ENCODE measurements at regions not wholly inside any gene's neighbourhood (a gene's known extent, or its start where the extent isn't known, plus 50 kb on each side); places are given as distances from the start of the nearest gene placed in this dataset.
A peak's percentile ranks its signal among the peaks of the same experiment; 100 is the strongest.

DNA sequence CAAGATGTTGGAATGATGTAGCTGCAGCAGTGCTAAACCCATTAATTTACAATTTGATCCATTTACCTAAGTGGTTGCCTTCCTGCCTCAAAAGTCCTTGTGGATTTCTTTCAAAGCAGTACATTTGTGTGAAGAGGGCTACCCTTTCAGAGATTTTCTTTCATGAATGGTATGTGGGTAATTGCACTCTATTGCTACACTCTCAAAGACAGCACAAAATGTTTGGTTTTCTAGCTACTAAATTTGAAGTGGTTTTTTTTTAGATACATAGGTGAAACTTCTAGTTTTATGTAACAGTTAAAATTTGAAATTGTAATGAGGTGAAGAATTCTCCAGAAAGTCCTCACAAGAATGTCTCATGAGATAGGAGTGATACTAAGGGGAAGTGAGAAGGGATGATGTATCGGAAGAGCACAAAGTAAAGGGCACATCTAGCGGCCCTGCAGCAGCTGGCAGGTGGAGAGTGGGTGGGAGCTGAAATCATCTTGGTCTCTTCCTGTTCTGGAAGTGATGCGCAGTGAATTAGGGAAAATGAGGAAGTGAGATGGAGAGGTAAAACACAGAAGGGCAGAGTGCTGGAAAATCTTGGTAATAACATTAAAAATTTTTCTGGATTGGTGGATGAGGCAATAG lies 236.8 kb upstream of the MAN1A1 start:
- TF ChIP-seq, protein P1, sequence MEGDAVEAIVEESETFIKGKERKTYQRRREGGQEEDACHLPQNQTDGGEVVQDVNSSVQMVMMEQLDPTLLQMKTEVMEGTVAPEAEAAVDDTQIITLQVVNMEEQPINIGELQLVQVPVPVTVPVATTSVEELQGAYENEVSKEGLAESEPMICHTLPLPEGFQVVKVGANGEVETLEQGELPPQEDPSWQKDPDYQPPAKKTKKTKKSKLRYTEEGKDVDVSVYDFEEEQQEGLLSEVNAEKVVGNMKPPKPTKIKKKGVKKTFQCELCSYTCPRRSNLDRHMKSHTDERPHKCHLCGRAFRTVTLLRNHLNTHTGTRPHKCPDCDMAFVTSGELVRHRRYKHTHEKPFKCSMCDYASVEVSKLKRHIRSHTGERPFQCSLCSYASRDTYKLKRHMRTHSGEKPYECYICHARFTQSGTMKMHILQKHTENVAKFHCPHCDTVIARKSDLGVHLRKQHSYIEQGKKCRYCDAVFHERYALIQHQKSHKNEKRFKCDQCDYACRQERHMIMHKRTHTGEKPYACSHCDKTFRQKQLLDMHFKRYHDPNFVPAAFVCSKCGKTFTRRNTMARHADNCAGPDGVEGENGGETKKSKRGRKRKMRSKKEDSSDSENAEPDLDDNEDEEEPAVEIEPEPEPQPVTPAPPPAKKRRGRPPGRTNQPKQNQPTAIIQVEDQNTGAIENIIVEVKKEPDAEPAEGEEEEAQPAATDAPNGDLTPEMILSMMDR (IDR thresholded peaks at IDR 0.05; ENCODE audit: low read depth, low read length, missing control alignments) = peak; percentile 29
- H3K4me3 ChIP-seq (ENCODE audit: low read depth, low read length) = no peak overlapping the region
- peak; percentile 26 for DNase-seq (ENCODE audit: low read depth)

- H3K4me3 ChIP-seq (ENCODE audit: low read depth, low read length) = no peak overlapping the region
- TF ChIP-seq, protein P1 (IDR thresholded peaks at IDR 0.05; ENCODE audit: low read depth, low read length, missing control alignments) = no peak
- no peak for DNase-seq (ENCODE audit: low read depth)
These were observed 234.5 kb upstream of the MAN1A1 start for GRCh38 chr6:119584088-119584487.

GRCh38 chr6:119581220-119581619 lies 231.7 kb upstream of the MAN1A1 start:
- no peak overlapping the region for H3K4me3 ChIP-seq (ENCODE audit: low read depth, low read length)
- TF ChIP-seq, protein P1 (IDR thresholded peaks at IDR 0.05; ENCODE audit: low read depth, low read length, missing control alignments) = no peak
- no peak for DNase-seq (ENCODE audit: low read depth)

GRCh38 chr6:119575721-119576120 lies 226.2 kb upstream of the MAN1A1 start:
- no peak overlapping the region for H3K4me3 ChIP-seq (ENCODE audit: low read depth, low read length)
- TF ChIP-seq, protein P1 (IDR thresholded peaks at IDR 0.05; ENCODE audit: low read depth, low read length, missing control alignments) = no peak
- no peak for DNase-seq (ENCODE audit: low read depth)

DNA sequence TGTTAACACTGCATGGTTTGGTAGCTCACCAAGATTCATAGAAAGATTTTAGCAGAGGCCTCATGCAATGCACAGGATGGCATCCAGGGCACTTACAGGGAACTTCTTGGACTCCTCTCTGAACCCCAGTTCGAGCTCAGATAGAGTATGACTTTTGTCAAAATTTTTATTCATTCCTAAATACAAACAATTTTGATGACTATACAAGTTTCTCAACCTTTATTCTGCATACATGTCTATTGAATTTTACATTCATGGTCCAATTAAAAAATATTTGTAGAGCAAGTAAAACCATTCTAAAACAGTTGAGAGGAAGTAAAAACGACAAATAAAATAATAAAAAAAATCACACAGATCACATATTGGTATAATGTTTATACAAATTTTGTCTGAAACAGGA lies 219.0 kb upstream of the MAN1A1 start:
- no peak for DNase-seq (ENCODE audit: low read depth)
- TF ChIP-seq, protein P1 (IDR thresholded peaks at IDR 0.05; ENCODE audit: low read depth, low read length, missing control alignments) = no peak
- no peak overlapping the region for H3K4me3 ChIP-seq (ENCODE audit: low read depth, low read length)

GRCh38 chr6:119566546-119567260 lies 217.1 kb upstream of the MAN1A1 start:
- no peak for DNase-seq (ENCODE audit: low read depth)
- TF ChIP-seq, protein P1 (IDR thresholded peaks at IDR 0.05; ENCODE audit: low read depth, low read length, missing control alignments) = no peak
- no peak overlapping the region for H3K4me3 ChIP-seq (ENCODE audit: low read depth, low read length)

- DNase-seq (ENCODE audit: low read depth) = no peak
- TF ChIP-seq, protein P1 (IDR thresholded peaks at IDR 0.05; ENCODE audit: low read depth, low read length, missing control alignments) = no peak
- no peak overlapping the region for H3K4me3 ChIP-seq (ENCODE audit: low read depth, low read length)
These were observed 216.3 kb upstream of the MAN1A1 start for GRCh38 chr6:119565893-119566292.
